ENCODE measurements at regions not wholly inside any gene's neighbourhood (a gene's known extent, or its start where the extent isn't known, plus 50 kb on each side); places are given as distances from the start of the nearest gene placed in this dataset.

DNA sequence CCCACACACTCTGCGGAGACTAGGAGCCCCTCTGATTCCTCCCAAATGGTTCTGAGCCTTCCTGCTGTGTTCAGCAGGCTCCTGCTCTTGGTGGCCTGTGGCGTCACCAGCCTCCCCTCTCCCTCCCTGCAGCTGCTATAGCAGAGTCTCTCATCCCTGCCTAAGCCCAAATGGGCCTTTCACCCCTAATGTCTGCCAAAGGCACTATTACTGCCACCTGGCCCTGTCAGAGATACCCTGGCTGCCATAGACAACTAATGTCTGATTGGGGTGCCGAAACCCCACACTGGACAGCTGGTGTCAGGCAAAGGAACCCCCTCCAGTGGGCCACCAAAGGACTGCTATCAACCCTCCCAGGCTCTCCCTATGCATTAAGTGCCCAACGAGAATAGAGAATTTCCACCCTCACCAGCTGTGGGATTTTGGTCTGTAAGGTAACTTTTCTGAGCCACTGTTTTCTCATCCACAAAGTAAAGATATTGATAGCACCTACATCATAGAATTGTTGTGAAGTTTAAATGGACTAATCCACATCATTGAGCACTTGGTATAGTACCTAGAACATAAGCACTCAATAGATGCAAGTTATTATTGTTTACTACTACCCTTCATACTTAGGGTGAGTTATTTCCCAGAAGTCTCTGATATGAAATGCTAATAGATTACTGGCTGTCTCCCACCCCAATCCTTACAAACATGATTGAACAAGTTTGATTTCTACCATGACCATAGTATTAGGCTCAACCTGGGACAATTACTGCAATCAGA is 421.3 kb downstream of the MID1IP1 start:
- no peaks in the 10 kb centered on the region for H3K27me3 ChIP-seq

DNA sequence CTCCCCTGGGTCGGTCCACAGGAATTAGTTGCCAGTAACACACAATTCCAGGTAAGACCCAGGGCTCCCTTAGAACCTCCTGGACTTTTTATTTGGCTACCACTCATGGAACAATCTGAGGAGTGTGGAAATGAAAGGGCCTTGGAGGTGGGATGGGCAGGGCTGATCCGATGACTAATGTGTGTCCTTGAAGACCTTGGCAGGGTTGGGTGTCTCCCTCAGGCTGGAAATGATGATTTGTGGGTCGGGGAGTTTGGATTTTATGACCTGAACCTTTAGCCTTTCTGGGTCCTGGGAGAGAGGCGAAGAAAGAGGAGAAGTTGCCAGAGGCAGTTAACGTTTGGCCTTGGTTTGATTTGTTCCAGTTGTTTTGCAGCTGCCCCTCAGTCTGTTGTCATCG is 425.0 kb downstream of the MID1IP1 start:
- H3K27ac ChIP-seq, result no peak overlapping the region
- no peaks in the 10 kb centered on the region for H3K4me1 ChIP-seq
- 21 to 53% methylated on average over 6 of the region's 6 CpGs for WGBS, 2 donors
- TF ChIP-seq POLR2A (IDR thresholded peaks at IDR 0.05) (no peak), POLR2AphosphoS5 (IDR thresholded peaks at IDR 0.05) (no peak), EP300 (IDR thresholded peaks at IDR 0.05) (no peak)
- TF ChIP-seq, protein P1, sequence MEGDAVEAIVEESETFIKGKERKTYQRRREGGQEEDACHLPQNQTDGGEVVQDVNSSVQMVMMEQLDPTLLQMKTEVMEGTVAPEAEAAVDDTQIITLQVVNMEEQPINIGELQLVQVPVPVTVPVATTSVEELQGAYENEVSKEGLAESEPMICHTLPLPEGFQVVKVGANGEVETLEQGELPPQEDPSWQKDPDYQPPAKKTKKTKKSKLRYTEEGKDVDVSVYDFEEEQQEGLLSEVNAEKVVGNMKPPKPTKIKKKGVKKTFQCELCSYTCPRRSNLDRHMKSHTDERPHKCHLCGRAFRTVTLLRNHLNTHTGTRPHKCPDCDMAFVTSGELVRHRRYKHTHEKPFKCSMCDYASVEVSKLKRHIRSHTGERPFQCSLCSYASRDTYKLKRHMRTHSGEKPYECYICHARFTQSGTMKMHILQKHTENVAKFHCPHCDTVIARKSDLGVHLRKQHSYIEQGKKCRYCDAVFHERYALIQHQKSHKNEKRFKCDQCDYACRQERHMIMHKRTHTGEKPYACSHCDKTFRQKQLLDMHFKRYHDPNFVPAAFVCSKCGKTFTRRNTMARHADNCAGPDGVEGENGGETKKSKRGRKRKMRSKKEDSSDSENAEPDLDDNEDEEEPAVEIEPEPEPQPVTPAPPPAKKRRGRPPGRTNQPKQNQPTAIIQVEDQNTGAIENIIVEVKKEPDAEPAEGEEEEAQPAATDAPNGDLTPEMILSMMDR (IDR thresholded peaks at IDR 0.05), result no peak
- no peaks in the 10 kb centered on the region for H3K27me3 ChIP-seq
- no peaks in the 10 kb centered on the region for H3K9me3 ChIP-seq
- no peak for DNase-seq
- H3K4me3 ChIP-seq, result no peak overlapping the region
- no peaks in the 10 kb centered on the region for H3K36me3 ChIP-seq
- intact Hi-C loops (cut with DNase I), result no loop called here

More for the DNA sequence above, 421.3 kb downstream of the MID1IP1 start:
- TF ChIP-seq, protein P1 (IDR thresholded peaks at IDR 0.05), result no peak
- TF ChIP-seq EP300 (IDR thresholded peaks at IDR 0.05), result no peak
- TF ChIP-seq POLR2A (IDR thresholded peaks at IDR 0.05), result no peak
- TF ChIP-seq POLR2AphosphoS5 (IDR thresholded peaks at IDR 0.05), result no peak
- Histone ChIP-seq H3K27ac (no peak overlapping the region), H3K4me1 (no peaks in the 10 kb centered on the region), H3K9me3 (no peaks in the 10 kb centered on the region), H3K36me3 (no peaks in the 10 kb centered on the region), H3K4me3 (no peak overlapping the region)
- DNase-seq, result no peak
- WGBS, 2 donors, result 94 to 96% methylated on average over 4 of the region's 4 CpGs
- intact Hi-C loops (cut with DNase I), result no loop called here

DNA sequence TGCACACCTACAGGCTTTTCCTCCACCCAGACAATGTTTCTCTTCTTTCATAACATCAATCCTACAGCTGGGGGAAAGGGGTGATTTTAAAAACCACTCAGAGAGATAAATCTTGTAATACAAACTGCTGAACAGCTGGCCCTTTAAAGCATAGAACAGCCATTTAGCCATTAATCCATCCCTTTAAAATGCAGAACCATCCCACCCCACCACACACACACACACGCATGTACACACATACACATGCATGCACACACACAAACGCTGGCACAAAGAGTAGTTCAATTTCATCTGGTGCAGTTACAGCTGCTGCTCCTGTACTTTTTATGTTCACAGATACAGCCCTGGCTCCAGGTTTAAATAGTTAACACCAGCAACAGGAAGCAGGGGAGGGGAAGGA is 426.1 kb downstream of the MID1IP1 start:
- Histone ChIP-seq H3K36me3 (no peaks in the 10 kb centered on the region), H3K4me1 (no peaks in the 10 kb centered on the region), H3K27me3 (no peaks in the 10 kb centered on the region), H3K27ac (no peak overlapping the region), H3K9me3 (no peaks in the 10 kb centered on the region), H3K4me3 (no peak overlapping the region)
- intact Hi-C loops (cut with DNase I), result no loop called here
- TF ChIP-seq, protein P1 (IDR thresholded peaks at IDR 0.05), result no peak
- TF ChIP-seq EP300 (IDR thresholded peaks at IDR 0.05) (no peak), POLR2AphosphoS5 (IDR thresholded peaks at IDR 0.05) (no peak), POLR2A (IDR thresholded peaks at IDR 0.05) (no peak)
- 24 to 33% methylated on average over 2 of the region's 2 CpGs for WGBS, 2 donors
- DNase-seq, result no peak

DNA sequence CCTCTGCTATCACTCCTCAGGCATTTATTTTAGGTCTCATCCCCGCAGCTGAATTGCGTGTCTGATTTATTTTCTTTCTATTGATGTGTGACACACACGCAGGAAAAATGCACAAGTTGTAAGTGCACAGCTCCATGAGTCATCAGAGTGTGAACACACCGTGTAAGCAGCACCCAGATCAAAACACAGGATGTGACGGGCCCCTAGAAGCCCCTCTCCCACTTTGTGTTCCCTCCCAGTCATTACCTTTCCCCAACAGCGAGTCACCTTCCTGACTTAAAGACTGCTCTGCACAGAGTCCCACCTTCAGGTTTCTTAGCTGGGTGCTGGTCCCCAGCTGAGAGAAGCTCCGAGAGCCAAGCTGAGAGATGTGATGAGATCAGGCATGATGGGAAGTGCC is 436.7 kb downstream of the MID1IP1 start:
- DNase-seq, result no peak
- H3K4me1 ChIP-seq, result no peaks in the 10 kb centered on the region
- no peaks in the 10 kb centered on the region for H3K36me3 ChIP-seq
- no peak for TF ChIP-seq EP300 (IDR thresholded peaks at IDR 0.05)
- TF ChIP-seq, protein P1 (IDR thresholded peaks at IDR 0.05), result no peak
- H3K27ac ChIP-seq, result no peak overlapping the region
- H3K27me3 ChIP-seq, result no peaks in the 10 kb centered on the region
- WGBS, 2 donors, result 81 to 93% methylated on average over 7 of the region's 7 CpGs
- no peak overlapping the region for H3K4me3 ChIP-seq
- no peaks in the 10 kb centered on the region for H3K9me3 ChIP-seq
- intact Hi-C loops (cut with DNase I), result no loop called here

DNA sequence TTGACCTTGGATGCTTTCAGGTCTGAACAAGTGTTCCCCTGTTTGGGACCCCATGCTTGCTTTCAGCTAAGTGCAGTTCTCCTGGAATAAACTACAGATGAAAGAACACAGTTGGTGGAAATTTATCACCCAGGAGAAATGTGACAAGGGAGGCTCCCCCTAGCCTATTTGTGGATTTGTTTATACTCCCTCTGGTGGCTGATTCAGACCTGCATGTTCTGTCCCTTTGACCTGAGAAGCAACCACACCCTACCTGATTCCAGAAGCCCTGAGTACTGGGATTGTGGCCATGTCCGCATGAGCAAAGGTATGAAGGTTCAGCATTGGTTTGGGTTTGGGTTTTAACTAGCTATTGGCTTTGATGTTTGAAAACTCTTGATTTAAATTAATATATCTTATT is 440.9 kb downstream of the MID1IP1 start:
- H3K4me3 ChIP-seq, result no peak overlapping the region
- intact Hi-C loops (cut with DNase I), result no loop called here

More for the DNA sequence above, 440.9 kb downstream of the MID1IP1 start:
- Histone ChIP-seq H3K27me3 (no peaks in the 10 kb centered on the region), H3K9me3 (no peaks in the 10 kb centered on the region), H3K4me1 (no peaks in the 10 kb centered on the region), H3K27ac (no peak overlapping the region), H3K36me3 (no peaks in the 10 kb centered on the region)
- DNase-seq, result no peak
- TF ChIP-seq EP300 (IDR thresholded peaks at IDR 0.05), result no peak
- TF ChIP-seq, protein P1 (IDR thresholded peaks at IDR 0.05), result peak in 1 of 4 experiments; percentile 22
- no peak for TF ChIP-seq POLR2AphosphoS5 (IDR thresholded peaks at IDR 0.05)
- no peak for TF ChIP-seq POLR2A (IDR thresholded peaks at IDR 0.05)
- 22 to 63% methylated on average over 1 of the region's 1 CpG for WGBS, 2 donors
